ENCODE measurements at regions not wholly inside any gene's neighbourhood (a gene's known extent, or its start where the extent isn't known, plus 50 kb on each side); places are given as distances from the start of the nearest gene placed in this dataset.

GRCh38 chr10:31622978-31623377, 304.0 kb downstream of the ZEB1 start:
- BruUV-seq (replicated peaks): no TSS peak
- no peak for ATAC-seq
- Histone ChIP-seq H3K4me3 (no peak overlapping the region), H3K4me2 (ENCODE audit: insufficient read depth, low read length) (no peak overlapping the region), H3K9me3 (replicated peaks; ENCODE audit: control insufficient read depth, insufficient read depth, low read depth, low read length) (no peaks in the 10 kb centered on the region), H3K79me2 (ENCODE audit: control insufficient read depth, insufficient read depth, low read length) (no peaks in the 10 kb centered on the region), H3K9me1 (ENCODE audit: control insufficient read depth, insufficient read depth, low read length) (no peaks in the 10 kb centered on the region), H3K9ac (ENCODE audit: insufficient read depth in 1 of 2, low read depth in 2 of 2, low read length in 2 of 2) (no peak overlapping the region), H3K27ac (ENCODE audit: extremely low read depth, low read depth, low read length) (no peak overlapping the region), H4K20me1 (replicated peaks; ENCODE audit: control insufficient read depth, insufficient read depth, low read length) (no peaks in the 10 kb centered on the region), H3K27me3 (ENCODE audit: control insufficient read depth in 2 of 2, insufficient read depth in 2 of 2, low read length in 2 of 2) (no peaks in the 10 kb centered on the region; a peak in 1 of 5 replicates), H2AFZ (ENCODE audit: low read depth, low read length) (no peak overlapping the region), H3K36me3 (ENCODE audit: control insufficient read depth, insufficient read depth, low read length) (no peaks in the 10 kb centered on the region), H3K4me1 (replicated peaks in 1 of 2; ENCODE audit: control insufficient read depth in 2 of 2, insufficient read depth in 2 of 2, low read length in 2 of 2) (no peaks in the 10 kb centered on the region)
- WGBS (ENCODE audit: insufficient coverage, low coverage, missing lambda C conversion rate): 0% methylated on average over 6 of the region's 6 CpGs
- POLR2A ChIA-PET: no interaction called here
- intact Hi-C loops (cut with micrococcal nuclease): no loop called here
- in situ Hi-C loops (cut with MboI): no loop called here
- TF ChIP-seq ZNF395 (CRISPR knock-in tag; IDR thresholded peaks at IDR 0.05): no peak
- TF ChIP-seq HMG20A (CRISPR knock-in tag; conservative IDR thresholded peaks at IDR 0.05): no peak
- no peak for TF ChIP-seq CAMTA2 (CRISPR knock-in tag; conservative IDR thresholded peaks at IDR 0.05)
- no peak for TF ChIP-seq TRIM28 (IDR thresholded peaks at IDR 0.05)
- no peak for TF ChIP-seq ILK (tag; IDR thresholded peaks at IDR 0.05; ENCODE audit: borderline replicate concordance, low read depth)
- CTCF ChIA-PET (ENCODE audit: low intra/inter-chr PET ratio): no interaction called here
- no peak for FAIRE-seq
- no peak for DNase-seq (ENCODE audit: extremely low read depth in 1 of 4, low spot score in 3 of 4)

DNA sequence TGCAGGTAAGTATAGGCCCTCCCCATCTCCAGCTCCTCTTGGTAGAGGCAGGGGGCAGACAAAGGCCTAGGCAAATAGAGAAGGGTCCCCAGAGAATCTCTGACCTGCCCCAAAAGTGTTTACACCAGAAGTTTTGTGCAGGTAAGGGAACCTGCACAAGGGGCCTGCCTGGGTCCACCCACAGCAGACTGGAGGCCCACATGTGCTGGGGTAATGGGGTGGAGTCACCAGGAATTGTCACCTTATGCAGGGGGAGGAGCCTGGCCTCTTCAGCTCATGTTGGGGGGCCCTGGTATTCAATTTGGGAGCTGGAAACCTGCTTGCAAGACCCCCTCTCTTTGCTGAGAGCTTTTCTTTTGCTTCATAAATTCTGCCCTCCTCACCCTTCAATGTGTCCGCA, 302.7 kb downstream of the ZEB1 start:
- ATAC-seq (no peak), DNase-seq (ENCODE audit: extremely low read depth in 1 of 4, low spot score in 3 of 4) (no peak), FAIRE-seq (no peak)
- Histone ChIP-seq H3K9me3 (replicated peaks; ENCODE audit: control insufficient read depth, insufficient read depth, low read depth, low read length) (no peaks in the 10 kb centered on the region), H4K20me1 (replicated peaks; ENCODE audit: control insufficient read depth, insufficient read depth, low read length) (no peaks in the 10 kb centered on the region), H2AFZ (ENCODE audit: low read depth, low read length) (no peak overlapping the region), H3K4me2 (ENCODE audit: insufficient read depth, low read length) (no peak overlapping the region), H3K9ac (ENCODE audit: insufficient read depth in 1 of 2, low read depth in 2 of 2, low read length in 2 of 2) (no peak overlapping the region), H3K27ac (ENCODE audit: extremely low read depth, low read depth, low read length) (no peak overlapping the region), H3K36me3 (ENCODE audit: control insufficient read depth, insufficient read depth, low read length) (no peaks in the 10 kb centered on the region), H3K79me2 (ENCODE audit: control insufficient read depth, insufficient read depth, low read length) (no peaks in the 10 kb centered on the region), H3K27me3 (ENCODE audit: control insufficient read depth in 2 of 2, insufficient read depth in 2 of 2, low read length in 2 of 2) (no peaks in the 10 kb centered on the region; a peak in 1 of 5 replicates), H3K4me3 (no peak overlapping the region), H3K4me1 (replicated peaks in 1 of 2; ENCODE audit: control insufficient read depth in 2 of 2, insufficient read depth in 2 of 2, low read length in 2 of 2) (no peaks in the 10 kb centered on the region), H3K9me1 (ENCODE audit: control insufficient read depth, insufficient read depth, low read length) (no peaks in the 10 kb centered on the region)
- no TSS peak for BruUV-seq (replicated peaks)
- 0% methylated on average over 1 of the region's 1 CpG for WGBS (ENCODE audit: insufficient coverage, low coverage, missing lambda C conversion rate)
- CTCF ChIA-PET (ENCODE audit: low intra/inter-chr PET ratio): no interaction called here
- in situ Hi-C loops (cut with MboI): no loop called here
- POLR2A ChIA-PET: no interaction called here
- intact Hi-C loops (cut with micrococcal nuclease): no loop called here
- no peak for TF ChIP-seq ARID1B (IDR thresholded peaks at IDR 0.05)
- no peak for TF ChIP-seq TEAD4 (IDR thresholded peaks at IDR 0.05; ENCODE audit: low read length)
- no peak for TF ChIP-seq TEAD4 (CRISPR knock-in tag; IDR thresholded peaks at IDR 0.05; ENCODE audit: borderline replicate concordance)
- no peak for TF ChIP-seq E2F5 (CRISPR knock-in tag; IDR thresholded peaks at IDR 0.05)
- no peak for TF ChIP-seq NR2C1 (IDR thresholded peaks at IDR 0.05)
- TF ChIP-seq NR2C1 (tag; IDR thresholded peaks at IDR 0.05): no peak
- no peak for TF ChIP-seq ZNF639 (CRISPR knock-in tag; conservative IDR thresholded peaks at IDR 0.05 in 1 of 2, IDR thresholded peaks at IDR 0.05 in 1 of 2)
- TF ChIP-seq RBM34 (IDR thresholded peaks at IDR 0.05; ENCODE audit: borderline replicate concordance, insufficient read depth, low read length): no peak
